ENCODE measurements at regions not wholly inside any gene's neighbourhood (a gene's known extent, or its start where the extent isn't known, plus 50 kb on each side); places are given as distances from the start of the nearest gene placed in this dataset.
"Not testable (repeated sequence)": the region's sequence is repeated elsewhere in the genome, so short reads cannot be mapped to it uniquely, and the experiment has no call there.

GRCh38 chr6:8170754-8171153 lies 68.4 kb upstream of the EEF1E1 start:
- TF ChIP-seq CTCF (IDR thresholded peaks at IDR 0.05): no peak
- Histone ChIP-seq H3K9me3 (no peaks in the 10 kb centered on the region), H3K27ac (no peak overlapping the region), H3K27me3 (no peaks in the 10 kb centered on the region), H3K4me1 (no peaks in the 10 kb centered on the region), H3K36me3 (no peaks in the 10 kb centered on the region), H3K4me3 (no peak overlapping the region)
- no peak for DNase-seq
- ATAC-seq (ENCODE audit: low FRiP score in 2 of 2): no peak
- WGBS, 2 donors: 33 to 78% methylated on average over 1 to 3 of the region's 3 CpGs

- WGBS, 2 donors: 94% methylated on average over 3 of the region's 3 CpGs
- H3K9me3 ChIP-seq: no peaks in the 10 kb centered on the region
- no peak overlapping the region for H3K4me3 ChIP-seq
- no peaks in the 10 kb centered on the region for H3K4me1 ChIP-seq
- no peak overlapping the region for H3K27ac ChIP-seq
- no peaks in the 10 kb centered on the region for H3K36me3 ChIP-seq
- ATAC-seq (ENCODE audit: low FRiP score in 2 of 2): no peak
- no peak for DNase-seq
- TF ChIP-seq CTCF (IDR thresholded peaks at IDR 0.05) (no peak), EP300 (IDR thresholded peaks at IDR 0.05) (no peak), POLR2AphosphoS5 (IDR thresholded peaks at IDR 0.05) (no peak), POLR2A (IDR thresholded peaks at IDR 0.05) (no peak)
- H3K27me3 ChIP-seq: no peaks in the 10 kb centered on the region
Observed at GRCh38 chr6:8170245-8170644, 67.9 kb upstream of the EEF1E1 start.

GRCh38 chr6:8166156-8166555 lies 63.8 kb upstream of the EEF1E1 start:
- TF ChIP-seq EP300 (IDR thresholded peaks at IDR 0.05): no peak
- no peak for TF ChIP-seq POLR2AphosphoS5 (IDR thresholded peaks at IDR 0.05)
- no peak for TF ChIP-seq CTCF (IDR thresholded peaks at IDR 0.05)
- no peak for TF ChIP-seq POLR2A (IDR thresholded peaks at IDR 0.05)
- Histone ChIP-seq H3K4me3 (no peak overlapping the region), H3K9me3 (no peaks in the 10 kb centered on the region), H3K27me3 (no peaks in the 10 kb centered on the region), H3K4me1 (no peaks in the 10 kb centered on the region), H3K27ac (no peak overlapping the region), H3K36me3 (no peaks in the 10 kb centered on the region)
- no peak for DNase-seq
- ATAC-seq (ENCODE audit: low FRiP score in 2 of 2): no peak

- not testable (repeated sequence) for H3K27ac ChIP-seq; H3K4me1 ChIP-seq; H3K36me3 ChIP-seq; H3K4me3 ChIP-seq; H3K9me3 ChIP-seq; H3K27me3 ChIP-seq; ATAC-seq (ENCODE audit: low FRiP score in 2 of 2)
- peak in 1 of 2 donors; percentile 27 for DNase-seq
- WGBS, 2 donors: 91 to 94% methylated on average over 9 to 17 of the region's 17 CpGs
Observed at GRCh38 chr6:8165008-8165407, 62.7 kb upstream of the EEF1E1 start.

- 93 to 98% methylated on average over 16 to 25 of the region's 29 CpGs for WGBS, 2 donors
- ATAC-seq (ENCODE audit: low FRiP score in 2 of 2): not testable (repeated sequence)
Observed at GRCh38 chr6:8164281-8164680, 61.9 kb upstream of the EEF1E1 start.

GRCh38 chr6:8159966-8160365 lies 57.6 kb upstream of the EEF1E1 start:
- 56 to 63% methylated on average over 2 of the region's 2 CpGs for WGBS, 2 donors
- TF ChIP-seq POLR2AphosphoS5 (IDR thresholded peaks at IDR 0.05) (no peak), CTCF (IDR thresholded peaks at IDR 0.05) (no peak), EP300 (IDR thresholded peaks at IDR 0.05) (no peak), POLR2A (IDR thresholded peaks at IDR 0.05) (no peak)
- Histone ChIP-seq H3K27me3 (no peaks in the 10 kb centered on the region), H3K4me3 (peak overlapping the region in 1 of 4 donors; percentile 19), H3K36me3 (no peaks in the 10 kb centered on the region), H3K9me3 (no peaks in the 10 kb centered on the region), H3K27ac (no peak overlapping the region), H3K4me1 (no peaks in the 10 kb centered on the region)
- no peak for DNase-seq
- ATAC-seq (ENCODE audit: low FRiP score in 2 of 2): no peak

More at GRCh38 chr6:8164281-8164680, 61.9 kb upstream of the EEF1E1 start:
- not testable (repeated sequence) for H3K36me3 ChIP-seq, H3K4me3 ChIP-seq, H3K27me3 ChIP-seq, H3K9me3 ChIP-seq, H3K27ac ChIP-seq, H3K4me1 ChIP-seq
- peak in 1 of 2 donors; percentile 66 for DNase-seq
